HG03159 (cell line): ENCODE measurements at regions not wholly inside any gene's neighbourhood (a gene's known extent, or its start where the extent isn't known, plus 50 kb on each side); places are given as distances from the start of the nearest gene placed in this dataset.

Source experiments
- ATAC-seq: cut with Tn5 transposase; IDR thresholded peaks from one replicate; pipeline ENCODE4 v1.9.1; 2021; ENCODE audit warnings: mild to moderate bottlenecking, moderate library complexity; ENCODE audit not compliant: unreplicated experiment

GRCh38 chr10:131700032-131700431, 200.8 kb upstream of the PPP2R2D start:
- no peak for ATAC-seq

- ATAC-seq: no peak
These were observed 200.3 kb upstream of the PPP2R2D start for GRCh38 chr10:131700506-131700905.

- no peak for ATAC-seq
These were observed 199.5 kb upstream of the PPP2R2D start for GRCh38 chr10:131701131-131701947.

DNA sequence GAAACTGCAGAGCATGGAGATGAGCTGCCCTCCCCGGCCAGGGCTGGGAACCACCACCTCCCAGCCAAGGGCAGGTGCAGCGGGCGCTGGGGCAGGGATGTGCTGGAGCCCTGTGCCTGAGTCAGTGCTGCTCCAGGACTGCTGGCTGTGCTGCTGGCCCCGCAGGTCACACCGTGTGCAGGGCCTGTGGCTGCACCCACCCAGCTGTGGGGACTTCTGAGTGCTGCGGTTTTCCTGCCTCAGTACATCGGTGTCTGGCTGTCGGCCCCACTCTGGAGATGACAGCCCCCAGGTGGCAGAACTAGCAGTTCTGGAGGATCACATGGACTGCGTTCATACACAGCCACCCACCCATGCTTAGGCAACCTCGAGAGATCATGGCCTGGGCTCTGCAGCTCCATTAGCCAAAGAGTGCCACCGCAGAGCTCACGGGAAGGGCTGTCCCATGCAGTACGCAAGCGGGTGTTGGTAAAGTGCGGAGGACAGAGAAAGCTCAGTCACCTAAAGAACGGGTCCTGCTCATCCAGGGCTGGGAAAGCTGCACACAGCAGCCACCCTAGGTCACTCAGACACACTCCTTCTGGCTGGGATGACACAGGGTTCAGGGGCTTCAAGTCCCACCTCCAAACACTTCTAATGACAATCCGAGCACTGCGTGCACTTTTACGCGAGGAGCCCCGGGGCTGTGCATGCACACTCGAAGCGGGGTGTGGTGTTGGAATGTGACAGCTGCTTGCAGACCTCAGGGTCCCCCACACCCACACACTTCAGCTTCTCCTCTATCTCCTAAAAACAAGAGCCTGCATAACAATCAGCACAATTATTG, 198.1 kb upstream of the PPP2R2D start:
- ATAC-seq: no peak

GRCh38 chr10:131703541-131703940, 197.3 kb upstream of the PPP2R2D start:
- ATAC-seq: no peak

DNA sequence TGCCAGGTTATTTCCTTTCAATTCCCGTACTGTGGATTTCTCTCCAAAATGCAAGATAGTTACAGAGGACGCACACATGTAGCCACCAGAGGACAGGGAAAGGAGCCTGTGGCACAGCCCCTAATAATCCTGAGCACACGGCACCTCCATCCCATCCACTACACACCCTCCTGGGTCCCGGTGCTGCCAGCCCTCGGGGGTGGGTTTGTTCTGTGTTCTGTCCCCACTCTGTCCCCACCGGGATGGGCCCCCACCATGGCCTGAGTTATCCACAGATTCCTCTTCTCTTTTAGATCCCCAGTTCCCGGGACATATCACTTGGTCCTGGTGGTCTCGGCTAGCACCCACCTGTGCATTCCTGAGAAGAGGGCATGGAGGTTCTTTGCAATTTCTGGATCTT, 196.9 kb upstream of the PPP2R2D start:
- ATAC-seq: no peak

DNA sequence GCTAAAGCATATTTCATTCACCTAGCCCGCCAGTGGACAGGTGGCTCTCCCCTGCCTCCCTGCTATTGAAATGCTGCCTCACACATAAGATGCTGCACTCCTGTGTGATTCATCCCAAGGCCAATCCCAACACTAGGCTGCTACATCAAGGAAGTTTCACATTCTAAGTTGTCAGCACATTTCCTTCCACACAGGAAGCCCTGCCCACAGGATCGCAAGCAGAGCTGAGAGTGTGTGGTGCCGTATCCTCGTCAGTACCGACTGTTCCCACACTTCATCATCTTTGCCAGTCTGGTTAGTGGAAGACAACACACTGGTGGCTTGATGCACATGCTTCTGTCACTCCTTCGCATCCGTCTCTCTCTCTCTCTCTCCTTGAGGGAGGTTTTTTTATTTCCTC, 194.3 kb upstream of the PPP2R2D start:
- no peak for ATAC-seq

GRCh38 chr10:131706952-131707351, 193.9 kb upstream of the PPP2R2D start:
- ATAC-seq: no peak

GRCh38 chr10:131708225-131708880, 192.5 kb upstream of the PPP2R2D start:
- ATAC-seq: no peak

DNA sequence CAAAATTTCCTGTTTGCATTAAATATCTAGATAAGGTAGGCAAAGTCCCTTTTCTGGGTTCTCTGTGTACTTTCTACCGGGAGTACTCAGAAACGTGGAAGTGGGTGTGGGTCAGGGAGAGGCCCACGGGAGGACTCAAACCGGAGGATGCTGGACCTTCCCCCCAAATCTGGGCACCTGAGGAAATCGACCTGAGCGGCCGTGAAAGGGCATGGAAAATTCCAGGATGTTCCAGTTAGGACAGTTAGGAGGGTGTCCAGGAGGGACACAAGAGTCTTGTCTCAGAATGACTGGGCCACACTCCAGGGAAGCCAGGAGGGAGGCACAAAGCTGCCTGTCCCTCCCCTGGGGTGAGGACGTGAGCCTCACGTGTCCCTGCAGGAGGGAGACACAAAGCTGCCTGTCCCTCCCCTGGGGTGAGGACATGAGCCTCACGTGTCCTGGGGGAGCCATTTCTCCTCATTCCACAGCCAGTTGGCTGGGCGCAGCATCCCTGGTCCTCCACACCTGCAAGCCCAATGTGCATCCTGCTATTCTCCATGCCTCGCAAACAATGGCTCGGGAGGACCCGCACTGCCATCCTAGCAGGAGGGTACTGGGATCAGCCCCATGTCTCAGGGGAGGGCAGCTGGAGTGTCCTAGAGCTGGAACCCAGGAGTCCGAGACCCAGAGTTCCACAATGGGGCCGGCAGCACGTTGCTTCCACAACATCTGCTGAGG, 190.5 kb upstream of the PPP2R2D start:
- no peak for ATAC-seq

DNA sequence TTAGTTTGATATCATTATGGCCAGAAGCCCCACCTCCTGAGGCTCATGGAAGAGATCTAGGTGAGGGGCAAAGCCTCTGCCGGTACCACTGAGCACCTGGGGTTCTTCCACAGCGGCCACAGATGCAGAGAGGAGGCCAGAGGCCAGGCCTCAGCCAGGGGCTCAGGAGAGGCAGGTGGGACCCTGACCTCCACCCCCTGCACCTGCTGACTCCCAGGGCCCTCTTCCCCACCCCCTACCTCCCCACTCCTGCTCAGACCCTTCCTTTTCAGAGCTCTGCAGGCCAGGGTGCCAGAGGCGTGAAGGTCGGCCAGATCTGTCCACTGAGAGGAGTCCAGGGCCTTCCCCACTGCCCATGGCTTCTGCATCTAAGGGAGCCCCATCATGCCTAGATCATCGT, 178.7 kb upstream of the PPP2R2D start:
- no peak for ATAC-seq

- no peak for ATAC-seq
These were observed 178.1 kb upstream of the PPP2R2D start for GRCh38 chr10:131722525-131723264.

DNA sequence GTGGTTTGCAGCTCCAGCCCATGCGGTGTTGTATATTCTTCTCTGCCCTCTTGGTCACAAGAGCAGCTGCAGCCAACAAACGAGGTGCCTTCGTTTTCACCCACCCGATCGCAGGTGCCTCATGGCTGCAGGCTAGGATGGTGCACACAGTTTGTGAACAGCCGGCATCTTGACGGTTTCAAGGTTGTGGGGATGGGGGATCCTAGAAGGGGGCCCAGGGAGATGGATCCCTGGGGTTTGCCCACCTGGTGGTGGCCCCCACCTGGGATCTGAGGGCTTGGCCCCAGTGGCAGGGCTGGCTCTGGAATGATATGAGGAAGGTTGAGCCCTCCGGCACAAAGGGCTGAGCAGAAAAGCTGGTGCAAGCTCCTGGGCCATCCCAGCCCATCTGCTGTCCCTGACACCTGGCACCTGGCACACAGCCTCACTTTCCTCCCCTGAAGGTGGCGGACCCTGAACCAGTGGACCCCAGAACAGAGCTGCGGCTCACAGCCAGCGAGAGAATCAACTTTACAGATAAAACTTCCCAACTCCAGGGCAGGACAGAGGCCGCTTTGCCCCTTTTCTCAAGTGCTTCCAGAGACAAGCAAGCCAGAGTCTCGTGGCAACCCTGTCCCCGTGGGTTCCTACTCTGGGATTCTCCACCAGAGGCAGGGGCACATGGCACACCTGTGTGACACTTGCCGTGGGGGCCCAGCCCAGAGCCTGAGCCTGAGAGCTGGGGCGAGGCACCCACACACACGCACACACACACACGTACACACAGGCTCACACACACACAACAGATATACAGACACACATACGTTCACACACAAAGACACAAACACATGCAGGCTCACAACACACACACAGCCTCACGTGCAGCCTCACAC, 177.3 kb upstream of the PPP2R2D start:
- ATAC-seq: no peak

GRCh38 chr10:131724169-131724545, 176.7 kb upstream of the PPP2R2D start:
- ATAC-seq: no peak

- no peak for ATAC-seq
These were observed 175.8 kb upstream of the PPP2R2D start for GRCh38 chr10:131724891-131725580.

DNA sequence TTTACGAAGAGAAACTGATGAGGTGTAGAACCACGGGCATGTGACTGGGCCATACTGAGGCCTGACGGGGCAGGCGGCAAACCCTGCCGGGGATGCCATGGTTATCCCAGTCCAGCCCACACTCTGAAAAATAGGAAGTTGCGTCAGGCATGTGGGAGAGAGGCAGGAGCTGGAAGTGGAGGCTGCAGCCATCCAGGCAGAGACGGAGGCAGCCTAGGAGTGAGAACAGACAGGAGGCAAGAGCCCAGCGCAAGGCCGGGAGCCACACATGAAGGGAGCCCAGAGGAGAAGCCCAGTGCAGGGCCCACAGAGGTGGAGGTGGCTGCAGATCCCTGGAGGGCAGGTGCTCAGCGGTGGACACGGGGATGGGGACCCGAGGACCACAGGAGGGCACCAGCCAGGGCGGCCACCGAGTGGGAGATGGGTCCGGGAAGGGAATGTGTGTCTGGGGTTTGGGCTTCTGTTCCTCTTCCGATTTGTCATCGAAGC, 175.2 kb upstream of the PPP2R2D start:
- no peak for ATAC-seq

DNA sequence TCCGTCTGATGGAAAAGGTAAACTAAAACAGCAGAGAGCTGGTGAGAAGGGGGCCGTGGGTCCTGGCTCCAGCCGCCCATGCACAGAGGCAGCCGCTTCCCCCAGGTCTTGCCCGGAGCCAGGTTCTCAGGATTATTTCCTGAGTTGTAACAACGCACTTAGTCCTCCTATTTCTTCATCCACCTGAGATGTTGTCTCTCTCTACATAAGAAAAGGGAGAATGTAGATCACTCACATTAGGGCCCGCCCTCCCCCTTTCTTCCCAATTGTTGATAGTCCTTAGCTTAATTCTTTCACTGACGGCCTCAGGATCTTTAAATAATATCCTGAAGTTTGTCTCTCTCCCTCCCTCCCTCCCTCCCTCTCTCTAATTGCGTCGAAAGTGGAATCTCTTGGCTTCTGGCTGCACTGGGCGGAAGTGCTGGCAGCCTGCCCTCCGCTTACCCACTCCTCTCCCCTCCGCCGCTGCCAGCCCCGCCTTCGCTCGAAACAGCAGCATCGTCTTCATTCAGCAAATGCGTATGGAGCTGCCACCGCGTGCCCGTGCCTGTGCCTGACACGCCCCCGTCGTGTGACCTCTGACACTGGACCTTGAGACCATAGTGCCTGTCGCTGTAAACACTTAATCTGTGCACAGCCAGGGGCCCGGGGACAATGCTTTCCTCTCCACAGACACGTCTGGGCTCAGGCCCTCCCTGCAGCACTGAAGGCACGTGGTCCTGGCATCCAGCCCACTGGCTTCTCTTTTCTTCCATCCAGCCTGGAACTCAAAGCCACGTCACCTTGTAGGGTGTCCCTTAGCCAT, 174.5 kb upstream of the PPP2R2D start:
- ATAC-seq: no peak

GRCh38 chr10:131726967-131727366, 173.8 kb upstream of the PPP2R2D start:
- no peak for ATAC-seq
